ENCODE measurements at regions not wholly inside any gene's neighbourhood (a gene's known extent, or its start where the extent isn't known, plus 50 kb on each side); places are given as distances from the start of the nearest gene placed in this dataset.
"Not testable (repeated sequence)": the region's sequence is repeated elsewhere in the genome, so short reads cannot be mapped to it uniquely, and the experiment has no call there.

GRCh38 chr1:242743983-242744780 is 219.7 kb upstream of the PLD5 start:
- no peak for DNase-seq (ENCODE audit: low read depth in 2 of 3, low spot score in 2 of 3)

- DNase-seq (ENCODE audit: low read depth in 2 of 3, low spot score in 2 of 3) = no peak
Measured at GRCh38 chr1:242738702-242739645, 214.5 kb upstream of the PLD5 start.

- DNase-seq (ENCODE audit: low read depth in 2 of 3, low spot score in 2 of 3) = no peak
Measured at GRCh38 chr1:242736611-242737010, 212.1 kb upstream of the PLD5 start.

- DNase-seq (ENCODE audit: low read depth in 2 of 3, low spot score in 2 of 3) = no peak
Measured at GRCh38 chr1:242735323-242735722, 210.8 kb upstream of the PLD5 start.

GRCh38 chr1:242731446-242731845 is 206.9 kb upstream of the PLD5 start:
- no peak for DNase-seq (ENCODE audit: low read depth in 2 of 3, low spot score in 2 of 3)

GRCh38 chr1:242728696-242729095 is 204.2 kb upstream of the PLD5 start:
- no peak for DNase-seq (ENCODE audit: low read depth in 2 of 3, low spot score in 2 of 3)

GRCh38 chr1:242723044-242723716 is 198.7 kb upstream of the PLD5 start:
- DNase-seq (ENCODE audit: low read depth in 2 of 3, low spot score in 2 of 3) = no peak

GRCh38 chr1:242718967-242719366 is 194.5 kb upstream of the PLD5 start:
- DNase-seq (ENCODE audit: low read depth in 2 of 3, low spot score in 2 of 3) = no peak

GRCh38 chr1:242712248-242712647 is 187.8 kb upstream of the PLD5 start:
- DNase-seq (ENCODE audit: low read depth in 2 of 3, low spot score in 2 of 3) = no peak

- DNase-seq (ENCODE audit: low read depth in 2 of 3, low spot score in 2 of 3) = no peak
Measured at GRCh38 chr1:242710847-242711246, 186.3 kb upstream of the PLD5 start.

- no peak for DNase-seq (ENCODE audit: low read depth in 2 of 3, low spot score in 2 of 3)
Measured at GRCh38 chr1:242710286-242710685, 185.8 kb upstream of the PLD5 start.

- DNase-seq (ENCODE audit: low read depth in 2 of 3, low spot score in 2 of 3) = no peak
Measured at GRCh38 chr1:242703467-242703866, 179.0 kb upstream of the PLD5 start.

GRCh38 chr1:242692988-242693387 is 168.5 kb upstream of the PLD5 start:
- DNase-seq (ENCODE audit: low read depth in 2 of 3, low spot score in 2 of 3) = no peak

- no peak for DNase-seq (ENCODE audit: low read depth in 2 of 3, low spot score in 2 of 3)
Measured at GRCh38 chr1:242691610-242691945, 167.1 kb upstream of the PLD5 start.

GRCh38 chr1:242690849-242691609 is 166.5 kb upstream of the PLD5 start:
- DNase-seq (ENCODE audit: low read depth in 2 of 3, low spot score in 2 of 3) = no peak

- no peak for DNase-seq (ENCODE audit: low read depth in 2 of 3, low spot score in 2 of 3)
Measured at GRCh38 chr1:242689378-242689777, 164.9 kb upstream of the PLD5 start.

GRCh38 chr1:242674951-242675645 is 150.6 kb upstream of the PLD5 start:
- DNase-seq (ENCODE audit: low read depth in 2 of 3, low spot score in 2 of 3) = no peak

GRCh38 chr1:242673652-242674051 is 149.2 kb upstream of the PLD5 start:
- no peak for DNase-seq (ENCODE audit: low read depth in 2 of 3, low spot score in 2 of 3)

- not testable (repeated sequence) for DNase-seq (ENCODE audit: low read depth in 2 of 3, low spot score in 2 of 3)
Measured at GRCh38 chr1:242673165-242673564, 148.7 kb upstream of the PLD5 start.

GRCh38 chr1:242670019-242670418 is 145.5 kb upstream of the PLD5 start:
- no peak for DNase-seq (ENCODE audit: low read depth in 2 of 3, low spot score in 2 of 3)

Measured in hematopoietic multipotent progenitor cell (in vitro differentiated cells).